ENCODE measurements at regions not wholly inside any gene's neighbourhood (a gene's known extent, or its start where the extent isn't known, plus 50 kb on each side); places are given as distances from the start of the nearest gene placed in this dataset.

DNA sequence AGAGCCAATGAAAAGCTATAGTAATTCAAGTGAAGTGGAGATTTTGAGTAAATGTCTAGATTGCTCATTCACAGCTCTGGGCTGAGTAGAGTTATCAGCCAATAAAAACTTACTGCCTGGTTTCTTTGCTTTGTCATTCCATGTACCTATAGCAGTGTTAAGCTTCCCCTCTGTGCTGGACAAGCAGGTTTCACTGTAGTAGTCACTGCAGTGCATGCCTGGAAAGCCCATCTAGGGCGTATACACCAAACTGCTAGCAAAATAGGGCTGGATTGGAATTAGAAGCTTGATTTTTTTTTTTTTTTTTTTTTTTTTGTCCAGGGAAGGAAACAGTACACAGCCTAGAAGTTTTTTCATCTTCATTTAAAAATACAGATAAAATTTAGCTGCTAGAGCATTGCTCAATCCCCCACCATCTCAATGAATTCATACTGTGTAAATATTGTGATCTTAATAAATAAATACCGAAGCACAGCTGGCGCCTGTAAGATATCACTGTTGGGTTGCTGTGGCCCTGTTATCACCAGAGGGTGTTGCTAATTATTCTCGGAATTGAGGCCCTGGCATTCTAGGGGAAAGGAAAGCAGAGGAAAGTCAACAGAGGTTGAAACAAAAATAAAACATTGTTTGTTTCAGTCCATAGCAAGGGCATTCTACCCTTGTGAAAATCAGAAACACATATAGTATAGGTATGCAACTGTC is 968.5 kb upstream of the GJE1 start:
- TF ChIP-seq, protein P1, sequence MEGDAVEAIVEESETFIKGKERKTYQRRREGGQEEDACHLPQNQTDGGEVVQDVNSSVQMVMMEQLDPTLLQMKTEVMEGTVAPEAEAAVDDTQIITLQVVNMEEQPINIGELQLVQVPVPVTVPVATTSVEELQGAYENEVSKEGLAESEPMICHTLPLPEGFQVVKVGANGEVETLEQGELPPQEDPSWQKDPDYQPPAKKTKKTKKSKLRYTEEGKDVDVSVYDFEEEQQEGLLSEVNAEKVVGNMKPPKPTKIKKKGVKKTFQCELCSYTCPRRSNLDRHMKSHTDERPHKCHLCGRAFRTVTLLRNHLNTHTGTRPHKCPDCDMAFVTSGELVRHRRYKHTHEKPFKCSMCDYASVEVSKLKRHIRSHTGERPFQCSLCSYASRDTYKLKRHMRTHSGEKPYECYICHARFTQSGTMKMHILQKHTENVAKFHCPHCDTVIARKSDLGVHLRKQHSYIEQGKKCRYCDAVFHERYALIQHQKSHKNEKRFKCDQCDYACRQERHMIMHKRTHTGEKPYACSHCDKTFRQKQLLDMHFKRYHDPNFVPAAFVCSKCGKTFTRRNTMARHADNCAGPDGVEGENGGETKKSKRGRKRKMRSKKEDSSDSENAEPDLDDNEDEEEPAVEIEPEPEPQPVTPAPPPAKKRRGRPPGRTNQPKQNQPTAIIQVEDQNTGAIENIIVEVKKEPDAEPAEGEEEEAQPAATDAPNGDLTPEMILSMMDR (IDR thresholded peaks at IDR 0.05) = no peak
- no peak for TF ChIP-seq POLR2A (IDR thresholded peaks at IDR 0.05)
